ENCODE measurements at regions not wholly inside any gene's neighbourhood (a gene's known extent, or its start where the extent isn't known, plus 50 kb on each side); places are given as distances from the start of the nearest gene placed in this dataset.

DNA sequence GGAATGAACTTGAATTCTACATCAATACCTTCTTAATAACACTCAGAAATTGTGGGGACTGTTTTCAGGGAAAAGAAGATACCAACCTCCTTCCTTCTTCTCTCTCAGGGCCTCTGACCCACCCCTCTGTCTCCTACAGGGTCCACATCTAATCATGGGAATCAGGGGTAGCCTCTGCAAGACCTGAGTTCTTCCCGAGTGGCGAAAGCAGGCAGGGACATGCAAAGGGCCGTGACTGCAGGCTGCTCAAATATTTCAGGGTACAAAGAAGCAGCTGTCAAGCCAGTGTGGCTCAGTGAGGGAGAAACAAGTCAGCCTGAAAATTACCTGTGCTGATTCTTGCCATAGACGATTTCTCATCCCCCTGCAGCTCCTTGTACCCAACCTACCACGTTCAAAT, 123.1 kb upstream of the PARP11 start:
- TF ChIP-seq, protein P1, sequence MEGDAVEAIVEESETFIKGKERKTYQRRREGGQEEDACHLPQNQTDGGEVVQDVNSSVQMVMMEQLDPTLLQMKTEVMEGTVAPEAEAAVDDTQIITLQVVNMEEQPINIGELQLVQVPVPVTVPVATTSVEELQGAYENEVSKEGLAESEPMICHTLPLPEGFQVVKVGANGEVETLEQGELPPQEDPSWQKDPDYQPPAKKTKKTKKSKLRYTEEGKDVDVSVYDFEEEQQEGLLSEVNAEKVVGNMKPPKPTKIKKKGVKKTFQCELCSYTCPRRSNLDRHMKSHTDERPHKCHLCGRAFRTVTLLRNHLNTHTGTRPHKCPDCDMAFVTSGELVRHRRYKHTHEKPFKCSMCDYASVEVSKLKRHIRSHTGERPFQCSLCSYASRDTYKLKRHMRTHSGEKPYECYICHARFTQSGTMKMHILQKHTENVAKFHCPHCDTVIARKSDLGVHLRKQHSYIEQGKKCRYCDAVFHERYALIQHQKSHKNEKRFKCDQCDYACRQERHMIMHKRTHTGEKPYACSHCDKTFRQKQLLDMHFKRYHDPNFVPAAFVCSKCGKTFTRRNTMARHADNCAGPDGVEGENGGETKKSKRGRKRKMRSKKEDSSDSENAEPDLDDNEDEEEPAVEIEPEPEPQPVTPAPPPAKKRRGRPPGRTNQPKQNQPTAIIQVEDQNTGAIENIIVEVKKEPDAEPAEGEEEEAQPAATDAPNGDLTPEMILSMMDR (IDR thresholded peaks at IDR 0.05; ENCODE audit: extremely low read depth in 1 of 2, insufficient read depth in 1 of 2, low read depth in 1 of 2, low read length in 2 of 2) = no peak
- TF ChIP-seq, protein P2, sequence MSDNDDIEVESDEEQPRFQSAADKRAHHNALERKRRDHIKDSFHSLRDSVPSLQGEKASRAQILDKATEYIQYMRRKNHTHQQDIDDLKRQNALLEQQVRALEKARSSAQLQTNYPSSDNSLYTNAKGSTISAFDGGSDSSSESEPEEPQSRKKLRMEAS (IDR thresholded peaks at IDR 0.05; ENCODE audit: insufficient read depth, insufficient read length) = no peak
- TF ChIP-seq POLR2A (IDR thresholded peaks at IDR 0.05; ENCODE audit: low read depth, low read length) (no peak), MYC (IDR thresholded peaks at IDR 0.05; ENCODE audit: low read depth, low read length) (no peak), GATA2 (IDR thresholded peaks at IDR 0.05; ENCODE audit: insufficient read depth, insufficient read length, low read depth, low read length) (no peak), POLR2AphosphoS5 (IDR thresholded peaks at IDR 0.05; ENCODE audit: insufficient read depth, low read depth, low read length) (no peak), EZH2 (IDR thresholded peaks at IDR 0.05; ENCODE audit: borderline replicate concordance, low read depth, low read length, severe bottlenecking) (no peak), JUN (IDR thresholded peaks at IDR 0.05; ENCODE audit: borderline replicate concordance, insufficient read depth, insufficient read length, low read depth) (no peak), FOS (IDR thresholded peaks at IDR 0.05; ENCODE audit: borderline replicate concordance, insufficient read depth, low read length) (no peak)

All from endothelial cell of umbilical vein (primary cell).